GM21825 (cell line): ENCODE measurements at regions not wholly inside any gene's neighbourhood (a gene's known extent, or its start where the extent isn't known, plus 50 kb on each side); places are given as distances from the start of the nearest gene placed in this dataset.
"Not testable (repeated sequence)": the region's sequence is repeated elsewhere in the genome, so short reads cannot be mapped to it uniquely, and the experiment has no call there.

Experiments
- ATAC-seq: cut with Tn5 transposase; IDR thresholded peaks from one replicate; pipeline ENCODE4 v1.9.1; 2021; ENCODE audit warnings: mild to moderate bottlenecking, moderate library complexity; ENCODE audit not compliant: unreplicated experiment

DNA sequence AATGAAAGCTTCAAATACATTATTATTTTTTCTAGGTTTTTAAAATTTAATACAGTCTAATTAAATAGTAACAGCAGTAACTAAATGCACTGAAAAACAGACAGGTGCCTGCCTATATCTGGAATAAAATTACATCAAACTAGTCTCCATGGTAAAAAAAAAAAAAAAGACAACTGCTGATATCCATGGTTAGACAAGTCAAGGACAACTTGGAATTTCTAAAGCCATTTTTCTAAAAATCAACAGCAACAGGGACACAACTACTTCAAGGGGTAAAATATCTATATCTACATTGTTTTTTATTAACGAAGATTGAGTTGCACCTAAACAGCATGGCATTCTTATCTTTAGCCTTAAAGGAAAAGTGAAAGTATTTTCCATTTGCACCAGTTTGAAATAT, 74.7 kb upstream of the VPREB1 start:
- ATAC-seq: no peak

DNA sequence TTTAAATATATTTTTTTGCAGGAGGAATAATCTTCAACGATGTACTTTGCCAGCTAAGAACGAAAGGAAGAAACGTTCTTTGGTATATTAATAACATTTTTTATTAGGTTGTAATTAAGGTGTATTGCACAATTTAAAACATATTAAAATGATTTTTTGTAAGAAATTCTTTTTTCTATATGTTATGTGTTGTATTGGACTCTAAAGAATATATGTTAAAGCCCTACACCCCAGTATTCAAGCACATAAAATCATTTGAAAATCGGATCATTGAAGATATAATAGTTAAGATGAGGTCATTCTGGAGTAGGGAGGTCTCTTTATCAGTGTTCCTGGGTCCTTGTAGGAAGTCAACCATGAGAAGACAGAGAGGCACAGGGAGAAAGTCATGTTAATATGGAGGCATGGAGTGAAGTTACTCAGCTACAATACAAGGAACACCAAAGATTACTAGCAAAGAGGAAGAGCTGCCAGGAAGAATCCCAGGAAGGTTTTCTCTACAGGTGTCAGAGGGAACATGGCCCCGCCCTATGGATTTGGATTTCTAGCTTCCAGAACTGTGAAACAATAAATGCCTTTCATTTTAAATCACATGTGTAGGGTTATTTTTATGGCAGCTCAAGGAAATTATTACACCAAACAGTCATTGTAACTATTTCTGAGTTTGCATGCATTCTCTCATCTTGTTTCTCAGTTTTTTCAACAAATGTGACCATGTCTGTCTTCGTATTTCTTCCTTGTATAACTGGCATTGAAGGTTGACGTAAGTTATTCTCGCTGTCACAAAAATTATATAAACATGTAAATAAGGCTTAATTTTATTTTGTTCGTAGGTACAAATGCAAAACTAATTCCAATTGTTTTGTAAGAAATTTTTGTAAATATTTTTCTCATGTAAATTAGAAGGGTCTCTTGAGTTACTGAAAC, 75.4 kb upstream of the VPREB1 start:
- ATAC-seq: no peak

DNA sequence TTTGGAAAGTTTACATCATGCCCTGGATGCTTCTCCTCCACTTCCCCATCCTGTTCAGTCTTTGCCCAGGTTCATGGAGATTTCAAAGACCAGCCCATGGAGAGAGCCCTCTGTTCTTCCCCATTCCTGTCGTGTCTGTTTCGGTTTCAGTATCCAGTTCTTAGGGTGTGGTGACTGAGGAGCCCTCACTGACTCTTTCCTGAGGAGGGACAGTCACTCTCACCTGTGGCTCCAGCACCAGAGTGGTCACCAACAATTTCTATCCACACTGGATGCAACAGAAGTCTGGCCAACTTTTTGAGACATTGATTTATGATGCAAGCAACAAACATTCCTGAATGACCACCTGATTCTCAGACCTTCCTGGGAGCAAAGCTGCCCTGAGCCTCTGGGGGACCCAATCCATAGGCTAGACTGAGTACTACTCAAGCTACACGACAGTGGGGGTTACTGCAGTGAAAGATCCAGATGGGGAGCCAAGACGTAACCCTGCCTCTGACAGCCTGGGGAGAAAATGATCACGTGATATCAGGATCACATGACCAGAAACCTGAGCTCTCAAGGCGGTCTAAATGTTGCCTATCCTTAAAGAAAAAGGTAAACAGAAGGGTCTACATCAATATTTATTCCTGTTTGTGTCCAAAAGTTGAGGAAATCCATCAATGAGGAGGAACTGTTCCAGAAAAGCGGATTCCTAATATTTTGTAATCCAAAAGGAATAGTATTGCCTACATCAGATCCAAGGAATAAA, 76.2 kb upstream of the VPREB1 start:
- peak; percentile 28 for ATAC-seq

DNA sequence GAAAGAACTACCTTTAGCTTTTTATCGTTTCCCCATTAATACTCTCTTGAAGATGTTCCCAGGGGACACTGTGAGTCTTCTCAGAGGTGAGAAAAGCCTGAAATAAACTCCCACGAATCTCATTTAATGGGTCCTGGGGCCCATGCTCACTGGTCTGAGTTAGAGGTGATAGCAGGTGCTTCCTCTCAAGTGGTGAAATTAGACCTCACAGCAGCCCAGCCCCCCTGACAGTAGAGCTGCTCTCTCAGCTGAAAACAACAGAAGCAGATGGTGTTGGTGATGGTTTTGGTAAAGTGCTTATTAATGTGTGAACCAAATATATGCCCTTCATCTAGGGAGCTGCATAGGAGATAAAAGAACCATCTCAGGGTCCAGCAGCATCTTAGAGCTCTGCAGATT, 76.8 kb upstream of the VPREB1 start:
- peak; percentile 61 for ATAC-seq

DNA sequence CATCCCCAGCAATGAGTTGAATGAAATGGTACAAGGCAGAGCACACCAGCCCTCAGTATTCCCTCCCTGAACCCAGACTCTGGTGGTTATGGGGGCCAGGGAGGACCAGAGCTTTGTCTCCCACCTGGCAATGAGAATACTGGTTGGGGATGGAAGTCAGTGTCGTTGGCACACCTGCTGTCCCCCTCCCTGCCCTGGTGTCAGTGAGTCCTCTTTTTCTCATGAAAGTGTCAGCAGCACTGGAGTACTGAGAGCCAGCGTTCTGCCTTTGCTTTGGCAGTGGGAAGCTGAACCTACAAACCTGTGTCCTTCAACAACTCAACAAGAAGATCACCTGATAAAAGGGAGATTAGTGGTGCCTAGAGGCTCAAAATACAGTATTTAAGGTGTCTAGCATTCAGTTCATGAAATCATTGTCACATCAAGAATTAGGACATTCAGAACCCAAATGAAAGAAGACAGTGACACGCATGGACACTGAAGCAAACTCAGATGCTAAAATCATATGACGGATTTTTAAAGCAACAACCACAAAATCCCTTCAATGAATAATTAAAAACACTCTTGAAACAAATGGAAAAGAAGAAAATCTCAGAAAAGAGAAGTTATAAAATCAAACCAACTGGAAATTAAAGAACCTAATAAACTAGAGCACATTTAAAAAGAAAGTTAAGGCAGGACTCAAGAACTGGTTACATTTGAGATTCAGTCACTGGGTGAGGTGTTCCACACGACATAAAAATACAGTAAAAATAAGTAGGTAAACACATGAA, 77.5 kb upstream of the VPREB1 start:
- ATAC-seq: no peak

DNA sequence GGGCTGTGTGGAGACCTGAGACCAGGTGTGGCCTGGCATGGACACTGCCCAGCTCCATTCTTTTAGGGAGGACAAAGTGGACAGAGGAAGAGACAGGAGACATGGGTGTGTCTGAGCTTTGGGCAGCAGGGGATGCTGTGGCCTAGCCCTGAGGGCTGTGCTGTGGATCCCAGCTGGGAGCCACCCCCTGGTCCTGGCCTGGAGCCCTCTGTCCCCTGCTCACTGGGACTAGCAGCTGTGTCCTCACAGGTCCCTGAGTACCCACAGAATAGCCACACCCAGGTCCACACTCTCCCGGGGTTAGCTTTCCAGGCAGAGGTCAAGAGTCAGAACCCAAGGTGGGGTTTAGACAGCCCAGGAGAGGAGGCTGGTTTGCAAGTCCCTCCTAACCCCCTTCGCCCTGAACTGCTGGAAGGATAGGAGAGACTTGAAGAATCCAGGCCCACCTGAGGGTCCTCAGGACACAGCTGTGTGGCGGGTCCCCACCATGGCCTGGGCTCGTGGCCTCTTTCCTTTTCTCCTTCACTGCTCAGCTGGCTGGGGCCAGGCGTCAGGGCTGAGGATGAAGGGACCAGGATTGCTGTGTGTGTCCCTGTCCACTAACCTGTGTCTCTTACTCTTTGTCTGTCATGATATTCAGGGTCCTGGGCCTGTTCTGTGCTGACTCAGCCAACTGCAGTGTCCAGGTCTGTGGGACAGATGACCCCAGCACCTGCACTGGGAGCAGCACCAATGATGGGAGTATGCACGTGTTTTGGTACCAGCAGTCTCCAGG, 78.5 kb upstream of the VPREB1 start:
- ATAC-seq: no peak

DNA sequence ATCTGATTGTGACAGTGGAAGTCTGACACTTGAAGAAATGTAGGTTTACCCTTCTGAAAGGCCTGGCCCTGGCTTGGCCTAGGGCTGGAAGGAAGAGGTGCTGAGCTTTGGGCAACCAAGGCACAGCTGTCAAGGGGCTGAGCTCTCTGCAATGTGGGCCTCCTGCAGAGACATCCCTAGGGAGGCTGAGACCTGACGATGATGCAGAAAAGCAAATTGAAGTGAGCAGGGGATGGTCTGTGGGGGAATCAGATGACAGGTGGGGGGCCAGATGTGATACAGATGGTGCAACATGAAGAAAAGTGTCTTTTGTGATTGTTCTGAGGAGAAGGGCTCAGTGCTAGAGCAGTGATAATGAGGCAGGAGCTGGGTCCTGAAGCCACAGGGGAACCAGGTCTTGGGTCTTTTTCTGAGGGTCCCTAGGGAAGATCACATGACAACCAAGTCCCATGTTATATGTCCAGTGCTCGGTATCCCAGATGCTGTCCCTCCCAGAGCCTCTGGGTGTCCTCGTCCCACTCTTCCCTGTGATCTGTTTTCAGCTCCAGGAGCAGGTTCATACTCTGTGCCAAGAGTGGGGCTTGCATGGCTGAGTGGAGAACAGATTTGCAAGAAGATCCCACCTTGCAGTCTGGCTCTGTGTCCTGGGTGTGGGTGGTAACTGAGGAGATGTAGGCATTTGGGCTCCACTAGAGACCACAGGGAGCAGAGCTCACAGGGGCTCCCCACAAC, 79.9 kb upstream of the VPREB1 start:
- ATAC-seq: no peak

DNA sequence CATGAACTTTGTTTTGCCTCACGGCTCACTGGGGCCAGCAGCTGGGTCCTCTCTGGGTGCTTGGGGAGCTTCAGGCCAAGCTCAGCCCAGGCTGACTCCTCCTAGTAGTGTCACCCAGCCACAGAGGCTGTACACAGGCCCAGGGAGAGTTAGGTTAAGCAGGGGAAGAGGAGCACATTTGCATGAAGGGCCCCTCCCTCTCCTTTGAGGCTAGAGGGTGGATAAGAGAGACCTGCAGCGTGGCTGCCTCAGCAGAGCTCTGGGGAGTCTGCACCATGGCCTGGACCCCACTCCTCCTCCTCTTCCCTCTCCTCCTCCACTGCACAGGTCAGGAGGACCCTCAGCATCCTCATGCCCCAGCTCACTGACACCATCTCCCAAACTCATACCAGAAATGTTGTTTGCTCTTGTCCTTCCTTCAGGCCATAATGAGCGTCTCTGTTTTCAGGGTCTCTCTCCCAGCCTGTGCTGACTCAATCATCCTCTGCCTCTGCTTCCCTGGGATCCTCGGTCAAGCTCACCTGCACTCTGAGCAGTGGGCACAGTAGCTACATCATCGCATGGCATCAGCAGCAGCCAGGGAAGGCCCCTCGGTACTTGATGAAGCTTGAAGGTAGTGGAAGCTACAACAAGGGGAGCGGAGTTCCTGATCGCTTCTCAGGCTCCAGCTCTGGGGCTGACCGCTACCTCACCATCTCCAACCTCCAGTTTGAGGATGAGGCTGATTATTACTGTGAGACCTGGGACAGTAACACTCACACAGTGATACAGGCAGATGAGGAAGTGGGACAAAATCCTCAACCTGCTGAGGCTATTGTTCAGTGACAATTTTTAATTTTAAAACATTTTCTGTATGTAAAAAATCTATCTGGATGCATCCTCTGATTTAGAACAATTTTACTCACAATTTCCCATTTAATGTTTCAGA, 82.4 kb upstream of the VPREB1 start:
- ATAC-seq: peak; percentile 67

DNA sequence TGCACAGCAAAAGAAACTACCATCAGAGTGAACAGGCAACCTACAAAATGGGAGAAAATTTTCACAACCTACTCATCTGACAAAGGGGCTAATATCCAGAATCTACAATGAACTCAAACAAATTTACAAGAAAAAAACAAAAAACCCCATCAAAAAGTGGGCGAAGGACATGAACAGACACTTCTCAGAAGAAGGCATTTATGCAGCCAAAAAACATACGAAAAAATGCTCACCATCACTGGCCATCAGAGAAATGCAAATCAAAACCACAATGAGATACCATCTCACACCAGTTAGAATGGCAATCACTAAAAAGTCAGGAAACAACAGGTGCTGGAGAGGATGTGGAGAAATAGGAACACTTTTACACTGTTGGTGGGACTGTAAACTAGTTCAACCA, 83.8 kb upstream of the VPREB1 start:
- ATAC-seq: not testable (repeated sequence)

DNA sequence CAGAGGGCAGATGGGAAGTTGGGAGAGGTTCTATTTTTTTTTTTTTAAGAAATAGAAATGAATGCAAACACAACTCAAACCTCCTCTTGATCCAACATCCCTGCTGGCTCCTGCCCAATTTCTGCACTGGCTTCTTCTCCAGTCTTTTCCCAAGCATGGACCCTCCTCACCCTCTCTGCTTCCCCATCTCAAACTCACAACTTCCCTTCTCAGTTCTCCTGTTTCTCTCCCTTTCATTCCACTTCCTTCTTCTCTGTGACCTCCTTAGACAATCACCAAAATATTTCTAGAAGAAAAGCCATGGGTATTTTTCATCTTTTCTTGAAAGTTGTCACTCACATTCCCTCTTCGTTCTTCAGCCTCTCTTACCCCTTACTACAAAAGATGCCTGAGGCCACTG, 85.2 kb upstream of the VPREB1 start:
- no peak for ATAC-seq

DNA sequence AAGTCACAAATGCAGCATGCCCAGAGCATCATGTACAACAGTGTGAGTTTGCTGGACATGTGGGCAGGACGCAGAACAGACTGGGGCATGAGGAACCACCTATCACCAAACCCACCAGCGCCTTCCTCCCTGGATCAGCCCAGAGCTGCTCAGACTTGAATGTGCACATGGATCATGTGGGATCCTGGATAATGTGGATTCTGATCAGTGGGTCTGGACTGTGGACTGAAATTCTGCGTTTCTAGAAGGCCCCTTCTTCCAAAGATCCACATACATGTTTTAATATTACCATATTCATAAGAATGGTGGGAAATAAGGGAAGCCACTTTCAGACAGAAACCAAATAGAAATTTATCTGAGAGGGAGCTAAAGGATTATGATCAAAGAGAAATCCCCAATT, 85.6 kb upstream of the VPREB1 start:
- ATAC-seq: no peak

DNA sequence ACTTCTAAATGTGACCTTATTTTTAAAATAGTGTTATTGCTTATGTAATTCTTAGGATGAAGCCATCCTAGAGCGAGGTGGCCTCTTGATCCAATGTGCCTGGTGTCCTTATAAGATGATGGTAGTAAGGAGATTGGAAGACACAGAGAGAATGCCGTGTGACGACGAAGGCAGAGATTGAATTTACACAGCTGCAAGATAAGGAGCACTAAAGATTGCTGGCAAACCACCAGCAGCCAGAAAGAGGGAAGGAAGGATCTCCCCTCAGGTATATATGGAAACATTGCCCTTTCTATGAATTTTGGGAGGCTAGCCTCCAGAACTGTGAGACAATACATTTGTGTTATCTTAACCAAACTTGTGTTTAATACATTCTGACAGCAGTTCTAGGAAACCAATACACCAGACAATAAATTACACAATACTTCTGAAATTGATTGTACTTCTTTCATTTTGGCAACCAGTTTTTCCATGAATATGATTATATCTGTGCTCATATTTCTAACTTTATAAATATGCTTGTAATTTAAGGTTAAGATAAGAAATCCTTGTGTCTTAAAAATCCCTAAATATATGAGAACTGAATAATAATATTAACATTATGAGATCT, 86.3 kb upstream of the VPREB1 start:
- no peak for ATAC-seq

DNA sequence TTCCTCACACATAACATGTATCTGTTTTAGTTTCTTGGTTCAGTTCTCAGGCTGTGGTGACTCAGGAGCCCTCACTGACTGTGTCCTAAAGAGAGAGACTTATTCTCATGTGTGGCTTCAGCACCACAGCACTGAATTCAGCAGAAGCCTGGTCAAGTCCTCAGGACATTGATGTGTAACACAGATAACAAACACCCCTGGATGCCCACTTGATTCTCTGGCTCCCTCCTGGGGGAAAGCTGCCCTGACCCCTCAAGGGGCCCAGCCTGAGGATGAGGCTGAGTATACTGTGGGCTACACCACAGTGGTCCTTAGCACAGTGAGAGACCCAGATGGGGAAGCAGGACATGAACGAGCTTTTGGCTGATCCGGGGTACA, 87.2 kb upstream of the VPREB1 start:
- ATAC-seq: peak; percentile 18

DNA sequence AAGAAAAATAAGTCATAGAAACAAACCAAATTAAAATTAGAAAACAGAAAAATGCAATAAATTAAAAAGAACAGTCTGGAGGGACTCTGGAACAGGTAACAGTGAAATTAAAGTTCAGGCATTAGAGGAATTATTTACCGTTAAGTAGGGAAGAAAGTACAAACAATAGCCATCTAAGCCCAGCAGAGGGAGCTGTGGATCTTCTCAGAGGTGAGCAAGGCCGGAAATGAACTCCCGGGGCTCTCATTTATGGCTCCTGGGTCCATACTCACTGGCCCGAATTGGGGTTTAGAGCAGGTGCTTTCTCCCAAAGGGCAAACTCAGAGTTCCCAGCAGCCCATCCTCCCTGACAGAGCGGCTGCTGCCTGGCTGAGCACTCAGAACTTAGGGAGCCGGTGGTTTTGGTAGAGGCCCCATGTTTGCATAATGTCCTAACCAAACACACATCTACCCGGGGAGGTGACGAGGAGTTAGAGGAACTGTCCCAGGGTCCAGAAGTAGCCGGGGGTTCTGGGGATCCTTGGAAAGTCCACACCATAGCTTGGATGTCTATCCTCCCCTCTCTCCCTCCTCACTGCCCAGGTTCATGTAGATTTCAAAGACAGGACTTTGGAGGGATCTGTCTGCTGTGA, 87.8 kb upstream of the VPREB1 start:
- peak; percentile 64 for ATAC-seq

DNA sequence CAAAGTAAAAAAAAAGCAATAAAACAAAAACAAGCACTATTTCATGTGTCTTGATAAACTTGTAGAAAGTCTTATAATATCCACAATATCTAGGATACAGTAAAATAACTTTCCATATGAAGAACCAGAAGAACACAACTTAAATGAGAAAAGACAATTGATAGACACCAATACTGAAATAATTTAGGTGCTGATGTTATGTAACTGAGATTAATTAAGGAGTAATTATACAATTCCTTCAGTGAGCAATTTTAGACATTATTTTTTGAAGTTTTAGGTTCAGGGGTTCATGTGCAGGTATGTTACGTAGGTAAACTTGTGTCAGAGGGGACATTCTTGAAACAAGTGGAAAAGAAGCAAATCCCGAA, 88.3 kb upstream of the VPREB1 start:
- no peak for ATAC-seq

DNA sequence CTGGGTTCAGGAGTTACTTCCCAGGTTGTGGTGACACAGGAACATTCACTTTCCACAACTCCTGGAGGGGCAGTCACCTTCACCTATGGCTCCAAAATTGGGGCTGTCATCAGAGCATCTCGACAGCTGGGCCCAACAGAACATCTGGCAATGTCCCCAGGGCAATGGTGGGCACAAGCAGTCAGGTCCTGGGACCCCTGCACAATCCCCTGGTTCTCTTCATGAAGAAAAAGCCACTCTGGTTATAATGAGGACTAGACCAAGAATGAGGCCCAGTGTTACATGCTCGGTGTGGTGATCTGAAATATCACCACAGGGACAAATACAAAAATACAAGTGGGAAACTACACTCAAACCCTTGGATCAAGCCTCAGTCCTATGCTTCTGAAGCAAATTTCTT, 89.0 kb upstream of the VPREB1 start:
- ATAC-seq: no peak

DNA sequence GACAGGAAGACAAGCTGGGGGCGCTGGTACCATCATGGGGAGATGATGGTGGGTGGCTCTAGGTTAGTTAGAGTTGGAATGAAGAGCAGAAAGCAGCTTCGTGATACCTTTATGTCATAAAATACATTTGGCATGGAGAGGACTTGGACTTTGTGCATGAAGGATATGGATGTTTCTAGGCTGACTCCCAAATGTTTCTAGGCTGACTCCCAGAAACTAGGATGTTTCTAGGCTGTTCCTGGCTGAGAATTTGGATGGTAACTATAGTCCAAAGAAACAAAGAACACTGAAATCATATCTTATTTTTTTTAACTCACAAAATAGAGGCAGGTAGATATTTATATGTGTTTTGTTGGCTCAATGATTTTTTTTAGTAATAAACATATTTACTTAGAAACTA, 89.4 kb upstream of the VPREB1 start:
- no peak for ATAC-seq

DNA sequence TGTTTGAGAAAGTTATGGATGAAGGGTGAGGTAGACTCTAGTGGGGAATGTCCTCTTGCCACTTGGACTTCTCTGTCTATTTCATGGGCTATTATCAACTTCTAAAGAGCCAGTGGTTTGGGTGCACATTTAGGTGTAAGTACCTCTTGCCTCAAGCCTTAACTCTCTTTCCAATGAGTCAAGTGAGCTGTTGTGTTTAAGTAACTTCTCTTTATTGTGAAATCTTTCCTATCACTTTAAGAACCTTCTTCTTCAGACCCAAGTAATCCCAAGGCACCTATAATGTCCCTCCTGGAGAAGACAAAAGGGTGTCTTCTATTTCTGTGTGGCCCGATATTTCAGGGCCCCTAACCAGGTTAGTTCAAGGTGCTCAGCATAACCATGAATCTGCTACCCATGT, 90.5 kb upstream of the VPREB1 start:
- ATAC-seq: no peak
